Astrocyte of the spinal cord (primary cell): ENCODE measurements at regions not wholly inside any gene's neighbourhood (a gene's known extent, or its start where the extent isn't known, plus 50 kb on each side); places are given as distances from the start of the nearest gene placed in this dataset.

Experiments
- DNase-seq: peaks from one replicate; pipeline ENCODE4 v3.0.0; 2011; ENCODE audit warnings: low read depth, low spot score
- H3K4me3 ChIP-seq: 2 replicates; pipeline ENCODE4 v1.5.1; 2011; ENCODE audit warnings: low read depth, mild to moderate bottlenecking, low read length, moderate library complexity
- CTCF ChIP-seq: IDR thresholded peaks from 2 replicates; pipeline ENCODE4 v1.5.1; 2012; ENCODE audit warnings: low read depth, mild to moderate bottlenecking, low read length, inconsistent platforms
- in situ Hi-C: cut with HindIII; loops from 2 replicates; pipeline ENCODE4 v1.10.0; 2017; ENCODE audit warnings: low sequenced_read_pairs

GRCh38 chr3:139198929-139199328 lies 144.9 kb upstream of the MRPS22 start:
- no peak overlapping the region for H3K4me3 ChIP-seq
- in situ Hi-C loops = no loop called here
- DNase-seq = no peak
- no peak for TF ChIP-seq CTCF

- TF ChIP-seq CTCF = no peak
- in situ Hi-C loops = no loop called here
- H3K4me3 ChIP-seq = no peak overlapping the region
- no peak for DNase-seq
Observed at GRCh38 chr3:139199421-139200010, 144.3 kb upstream of the MRPS22 start.

GRCh38 chr3:139201446-139202225 lies 142.2 kb upstream of the MRPS22 start:
- no peak for DNase-seq
- TF ChIP-seq CTCF = no peak
- in situ Hi-C loops = no loop called here
- no peak overlapping the region for H3K4me3 ChIP-seq

- in situ Hi-C loops = no loop called here
- no peak overlapping the region for H3K4me3 ChIP-seq
- TF ChIP-seq CTCF = no peak
- no peak for DNase-seq
Observed at GRCh38 chr3:139202226-139202958, 141.4 kb upstream of the MRPS22 start.

- in situ Hi-C loops = no loop called here
- no peak for DNase-seq
- no peak overlapping the region for H3K4me3 ChIP-seq
- TF ChIP-seq CTCF = no peak
Observed at GRCh38 chr3:139202959-139203349, 140.9 kb upstream of the MRPS22 start.

- no peak for DNase-seq
- no peak for TF ChIP-seq CTCF
- in situ Hi-C loops = no loop called here
- no peak overlapping the region for H3K4me3 ChIP-seq
Observed at GRCh38 chr3:139203752-139204151, 140.1 kb upstream of the MRPS22 start.
